Prostate gland (tissue), 2 donors: ENCODE measurements at regions not wholly inside any gene's neighbourhood (a gene's known extent, or its start where the extent isn't known, plus 50 kb on each side); places are given as distances from the start of the nearest gene placed in this dataset.

Source experiments
- CTCF ChIP-seq, 4 experiments: fragments of 200-600 bp in 2 of 4; fragments of 450-650 bp in 2 of 4; sonication (generic) in 2 of 4; IDR thresholded peaks; 1 replicate in 3 of 4; 2 replicates in 1 of 4; pipeline ENCODE4 v1.5.1; 2016 to 2019; ENCODE audit warnings: antibody characterized with exemption in 4 of 4, mild to moderate bottlenecking in 2 of 4, moderate library complexity in 2 of 4
- POLR2A ChIP-seq: fragments of 450-650 bp; IDR thresholded peaks from one replicate; pipeline ENCODE4 v1.6.1; 2016; ENCODE audit warnings: antibody characterized with exemption, mild to moderate bottlenecking

GRCh38 chr1:82646336-82646735 is 845.6 kb downstream of the ADGRL2 start:
- TF ChIP-seq CTCF (IDR thresholded peaks at IDR 0.05) (no peak), POLR2A (no peak)
